ENCODE measurements at regions not wholly inside any gene's neighbourhood (a gene's known extent, or its start where the extent isn't known, plus 50 kb on each side); places are given as distances from the start of the nearest gene placed in this dataset.

GRCh38 chr1:96568639-96569038 is 152.9 kb upstream of the PTBP2 start:
- no peak for TF ChIP-seq ZNF512 (CRISPR knock-in tag; IDR thresholded peaks at IDR 0.05)
- no peak for TF ChIP-seq NR2F6 (IDR thresholded peaks at IDR 0.05)
- no peak for TF ChIP-seq NR2F6 (CRISPR knock-in tag; IDR thresholded peaks at IDR 0.05)
- no peak for TF ChIP-seq CSRNP2 (CRISPR knock-in tag; conservative IDR thresholded peaks at IDR 0.05; ENCODE audit: low read depth)
- TF ChIP-seq PATZ1 (CRISPR knock-in tag; IDR thresholded peaks at IDR 0.05): no peak
- no peak for TF ChIP-seq KAT8 (CRISPR knock-in tag; IDR thresholded peaks at IDR 0.05)
- TF ChIP-seq ETV6 (CRISPR knock-in tag; conservative IDR thresholded peaks at IDR 0.05): no peak
- TF ChIP-seq CHD4 (IDR thresholded peaks at IDR 0.05; ENCODE audit: borderline replicate concordance, low read length): no peak
- no peak for TF ChIP-seq KMT2A (CRISPR knock-in tag; IDR thresholded peaks at IDR 0.05)
- TF ChIP-seq POLR2A (IDR thresholded peaks at IDR 0.05; ENCODE audit: insufficient read depth in 1 of 2, low read depth in 2 of 2, low read length in 2 of 2): no peak
- no peak for TF ChIP-seq EZH2 (conservative IDR thresholded peaks at IDR 0.05; ENCODE audit: low read depth, low read length)
- no peak for TF ChIP-seq CTCF (CRISPR knock-in tag; IDR thresholded peaks at IDR 0.05)
